Psoas muscle (tissue), 7 donors: ENCODE measurements at regions not wholly inside any gene's neighbourhood (a gene's known extent, or its start where the extent isn't known, plus 50 kb on each side); places are given as distances from the start of the nearest gene placed in this dataset.

Experiments used
- ATAC-seq, 4 donors: fragments of 200-7000 bp; cut with Tn5 transposase; one replicate each; pipeline ENCODE4 v1.9.1; 2020; ENCODE audit warnings: moderate library complexity in 3 of 4, mild to moderate bottlenecking in 2 of 4
- DNase-seq, 2 donors: peaks; one replicate each; pipeline ENCODE4 v3.0.0-alpha.2; 2020
- H3K27ac ChIP-seq: fragments of 200-600 bp; one replicate; pipeline ENCODE4 v1.8.0; 2022
- H3K27me3 ChIP-seq, 3 donors: fragments of 200-600 bp in 1 of 3; one replicate each; pipeline versions ENCODE4 v1.6.1 to v1.8.0; 2013 to 2022; ENCODE audit warnings: low read length in 2 of 3, mild to moderate bottlenecking in 2 of 3, moderate library complexity in 1 of 3; ENCODE audit not compliant: insufficient read depth in 3 of 3
- H3K36me3 ChIP-seq, 2 donors: fragments of 200-600 bp in 1 of 2; one replicate each; pipeline versions ENCODE4 v1.6.1 to v1.8.0; 2013 to 2022; ENCODE audit warnings: low read depth in 1 of 2, mild to moderate bottlenecking in 1 of 2, moderate library complexity in 1 of 2; ENCODE audit not compliant: insufficient read depth in 1 of 2
- H3K4me1 ChIP-seq: fragments of 200-600 bp; one replicate; pipeline ENCODE4 v1.8.0; 2022
- H3K4me3 ChIP-seq: fragments of 200-600 bp; one replicate; pipeline ENCODE4 v1.8.0; 2022; ENCODE audit warnings: mild to moderate bottlenecking
- H3K9me3 ChIP-seq: fragments of 200-600 bp; one replicate; pipeline ENCODE4 v1.8.0; 2022
- CTCF ChIP-seq: fragments of 200-600 bp; IDR thresholded peaks from one replicate; pipeline ENCODE4 v1.8.0; 2022; ENCODE audit warnings: antibody characterized with exemption
- WGBS, 3 donors: extraction: QIAGEN DNeasy Blood & Tissue Kit; methylation state at CpG; one replicate each; pipeline versions ENCODE4 v1.1.6 to v1.1.7; 2013; 5-methylcytosine and 5-hydroxymethylcytosine counted together
- intact Hi-C, 2 donors: fragments of 100-400 bp; cut with DNase I; formaldehyde crosslinking; loops; one replicate each; pipeline versions ENCODE4 v1.11.0 to v1.14.2; 2022
- donor health status: healthy with polysubstance abuse.
- donor health status: DM: no; HTN: no; CAD: no; lungs with moderate emphysema.
- donor health status: Bipolar disorder and iron deficiency.
- donor health status: healthy.
- donor health status: DM: yes; HTN: yes; CAD: no.
- donor health status: DM: no; HTN: no; CAD: no.
- donor health status: DM: yes; HTN: yes; CAD: no.

GRCh38 chr10:126736142-126736541, 65.6 kb upstream of the C10orf90 start:
- no peak for DNase-seq
- ATAC-seq = no peak
- intact Hi-C loops = no loop called here
- no peaks in the 10 kb centered on the region for H3K36me3 ChIP-seq
- H3K27ac ChIP-seq = no peak overlapping the region
- H3K4me3 ChIP-seq = no peak overlapping the region
- H3K4me1 ChIP-seq = no peaks in the 10 kb centered on the region
- no peaks in the 10 kb centered on the region for H3K9me3 ChIP-seq
- H3K27me3 ChIP-seq = peaks cover 0 to 2% (median 0%) of the 10 kb centered on the region in 3 donors
- WGBS, 3 donors = 85 to 95% (median 90%) methylated on average over 5 of the region's 5 CpGs
- no peak for TF ChIP-seq CTCF

- intact Hi-C loops = no loop called here
- ATAC-seq (no peak), DNase-seq (no peak)
- H3K27me3 ChIP-seq = no peaks in the 10 kb centered on the region
- H3K36me3 ChIP-seq = no peaks in the 10 kb centered on the region
- no peak overlapping the region for H3K27ac ChIP-seq
- no peak for TF ChIP-seq CTCF
- H3K9me3 ChIP-seq = no peaks in the 10 kb centered on the region
- H3K4me1 ChIP-seq = no peaks in the 10 kb centered on the region
- 44 to 58% (median 54%) methylated on average over 2 of the region's 2 CpGs for WGBS, 3 donors
- no peak overlapping the region for H3K4me3 ChIP-seq
Observed at GRCh38 chr10:126736727-126737126, 66.2 kb upstream of the C10orf90 start.

- no peak for TF ChIP-seq CTCF
- ATAC-seq = no peak
Observed at GRCh38 chr10:126738001-126738400, 67.5 kb upstream of the C10orf90 start.

GRCh38 chr10:126744571-126744970, 74.1 kb upstream of the C10orf90 start:
- no peaks in the 10 kb centered on the region for H3K9me3 ChIP-seq
- intact Hi-C loops = loop anchor here in 1 of 2 donors (10.0 kb wide), 1 partner anchor 760 kb away; no protein-coding TSS in a partner anchor

More at GRCh38 chr10:126738001-126738400, 67.5 kb upstream of the C10orf90 start:
- 75 to 80% (median 76%) methylated on average over 4 of the region's 4 CpGs for WGBS, 3 donors
- Histone ChIP-seq H3K36me3 (no peaks in the 10 kb centered on the region), H3K27ac (no peak overlapping the region), H3K4me1 (no peaks in the 10 kb centered on the region), H3K9me3 (no peaks in the 10 kb centered on the region), H3K4me3 (no peak overlapping the region), H3K27me3 (no peaks in the 10 kb centered on the region)
- DNase-seq = no peak
- intact Hi-C loops = no loop called here

More at GRCh38 chr10:126744571-126744970, 74.1 kb upstream of the C10orf90 start:
- Histone ChIP-seq H3K36me3 (no peaks in the 10 kb centered on the region), H3K4me1 (no peaks in the 10 kb centered on the region), H3K4me3 (no peak overlapping the region), H3K27me3 (peaks cover 0 to 2% (median 0%) of the 10 kb centered on the region in 3 donors), H3K27ac (no peak overlapping the region)
- WGBS, 3 donors = 78 to 98% (median 96%) methylated on average over 1 of the region's 1 CpG
- DNase-seq = no peak
- no peak for ATAC-seq
- no peak for TF ChIP-seq CTCF
